Breast epithelium (tissue), 4 donors: ENCODE measurements at regions not wholly inside any gene's neighbourhood (a gene's known extent, or its start where the extent isn't known, plus 50 kb on each side); places are given as distances from the start of the nearest gene placed in this dataset.

Experiments used
- DNase-seq, 2 donors: peaks; one replicate each; pipeline ENCODE4 v3.0.0-alpha.2; 2019; ENCODE audit warnings: low spot score in 2 of 2
- H3K27ac ChIP-seq, 2 donors: fragments of 200-600 bp; sonication (generic) in 1 of 2; one replicate each; pipeline ENCODE4 v1.5.1; 2016 to 2019; ENCODE audit warnings: mild to moderate bottlenecking in 1 of 2
- H3K27me3 ChIP-seq, 2 donors: fragments of 200-600 bp; sonication (generic) in 1 of 2; one replicate each; pipeline versions ENCODE4 v1.5.1 to v1.6.0; 2017 to 2019; ENCODE audit warnings: control low read depth in 1 of 2, mild to moderate bottlenecking in 1 of 2
- H3K36me3 ChIP-seq: fragments of 200-600 bp; one replicate; pipeline ENCODE4 v1.5.1; 2019
- H3K4me1 ChIP-seq, 2 donors: fragments of 200-600 bp; sonication (generic); one replicate each; pipeline ENCODE4 v1.5.1; 2016 to 2019; ENCODE audit warnings: control low read depth in 1 of 2
- H3K4me3 ChIP-seq, 3 donors: fragments of 200-600 bp; sonication (generic); 1 replicate in 2 of 3; 2 replicates in 1 of 3; pipeline ENCODE4 v1.5.1; 2016 to 2019; ENCODE audit warnings: mild to moderate bottlenecking in 3 of 3, moderate library complexity in 2 of 3
- H3K9me3 ChIP-seq, 2 donors: fragments of 200-600 bp; sonication (generic) in 1 of 2; one replicate each; pipeline ENCODE4 v1.5.1; 2016 to 2019; ENCODE audit warnings: control low read depth in 1 of 2
- POLR2A ChIP-seq: fragments of 450-650 bp; IDR thresholded peaks from one replicate; pipeline ENCODE4 v1.6.1; 2016; ENCODE audit warnings: antibody characterized with exemption, mild to moderate bottlenecking, moderate library complexity
- POLR2AphosphoS5 ChIP-seq, 3 donors: sonication (generic); formaldehyde crosslinking; IDR thresholded peaks; one replicate each; pipeline ENCODE4 v1.6.1; 2017; ENCODE audit warnings: antibody characterized with exemption in 3 of 3
- intact Hi-C: fragments of 100-400 bp; cut with DNase I; formaldehyde crosslinking; loops from one replicate; pipeline ENCODE4 v1.15.1; 2023; ENCODE audit warnings: low total_unique reads
- TF ChIP-seq, protein P1 (sequence below), 3 donors: fragments of 450-650 bp; IDR thresholded peaks; one replicate each; pipeline ENCODE4 v1.5.1; 2016 to 2017; ENCODE audit warnings: antibody characterized with exemption in 3 of 3, mild to moderate bottlenecking in 3 of 3, moderate library complexity in 3 of 3

GRCh38 chr1:4085546-4085945 lies 185.5 kb upstream of the C1orf174 start:
- H3K4me3 ChIP-seq = no peak overlapping the region
- peaks cover 0 to 2% of the 10 kb centered on the region in 2 donors for H3K9me3 ChIP-seq
- peaks cover 0 to 4% of the 10 kb centered on the region in 2 donors for H3K4me1 ChIP-seq
- peaks cover 0 to 7% of the 10 kb centered on the region in 2 donors for H3K27me3 ChIP-seq
- no peak for TF ChIP-seq POLR2A
- TF ChIP-seq, protein P1, sequence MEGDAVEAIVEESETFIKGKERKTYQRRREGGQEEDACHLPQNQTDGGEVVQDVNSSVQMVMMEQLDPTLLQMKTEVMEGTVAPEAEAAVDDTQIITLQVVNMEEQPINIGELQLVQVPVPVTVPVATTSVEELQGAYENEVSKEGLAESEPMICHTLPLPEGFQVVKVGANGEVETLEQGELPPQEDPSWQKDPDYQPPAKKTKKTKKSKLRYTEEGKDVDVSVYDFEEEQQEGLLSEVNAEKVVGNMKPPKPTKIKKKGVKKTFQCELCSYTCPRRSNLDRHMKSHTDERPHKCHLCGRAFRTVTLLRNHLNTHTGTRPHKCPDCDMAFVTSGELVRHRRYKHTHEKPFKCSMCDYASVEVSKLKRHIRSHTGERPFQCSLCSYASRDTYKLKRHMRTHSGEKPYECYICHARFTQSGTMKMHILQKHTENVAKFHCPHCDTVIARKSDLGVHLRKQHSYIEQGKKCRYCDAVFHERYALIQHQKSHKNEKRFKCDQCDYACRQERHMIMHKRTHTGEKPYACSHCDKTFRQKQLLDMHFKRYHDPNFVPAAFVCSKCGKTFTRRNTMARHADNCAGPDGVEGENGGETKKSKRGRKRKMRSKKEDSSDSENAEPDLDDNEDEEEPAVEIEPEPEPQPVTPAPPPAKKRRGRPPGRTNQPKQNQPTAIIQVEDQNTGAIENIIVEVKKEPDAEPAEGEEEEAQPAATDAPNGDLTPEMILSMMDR (IDR thresholded peaks at IDR 0.05) = no peak
- TF ChIP-seq POLR2AphosphoS5 (IDR thresholded peaks at IDR 0.05) = no peak
- no peak overlapping the region for H3K27ac ChIP-seq
- DNase-seq = no peak
- intact Hi-C loops = no loop called here
- no peaks in the 10 kb centered on the region for H3K36me3 ChIP-seq

- no peak overlapping the region for H3K27ac ChIP-seq
- TF ChIP-seq POLR2AphosphoS5 (IDR thresholded peaks at IDR 0.05) (no peak), POLR2A (no peak)
- TF ChIP-seq, protein P1 (IDR thresholded peaks at IDR 0.05) = no peak
- DNase-seq = peak in 1 of 2 donors; percentile 35
- H3K9me3 ChIP-seq = peaks cover 5 to 10% of the 10 kb centered on the region in 2 donors
- H3K4me1 ChIP-seq = peaks cover 0 to 4% of the 10 kb centered on the region in 2 donors
- H3K4me3 ChIP-seq = no peak overlapping the region
- H3K27me3 ChIP-seq = peaks cover 0 to 7% of the 10 kb centered on the region in 2 donors
- H3K36me3 ChIP-seq = no peaks in the 10 kb centered on the region
- intact Hi-C loops = no loop called here
Measured at GRCh38 chr1:4086085-4086850, 186.2 kb upstream of the C1orf174 start.

DNA sequence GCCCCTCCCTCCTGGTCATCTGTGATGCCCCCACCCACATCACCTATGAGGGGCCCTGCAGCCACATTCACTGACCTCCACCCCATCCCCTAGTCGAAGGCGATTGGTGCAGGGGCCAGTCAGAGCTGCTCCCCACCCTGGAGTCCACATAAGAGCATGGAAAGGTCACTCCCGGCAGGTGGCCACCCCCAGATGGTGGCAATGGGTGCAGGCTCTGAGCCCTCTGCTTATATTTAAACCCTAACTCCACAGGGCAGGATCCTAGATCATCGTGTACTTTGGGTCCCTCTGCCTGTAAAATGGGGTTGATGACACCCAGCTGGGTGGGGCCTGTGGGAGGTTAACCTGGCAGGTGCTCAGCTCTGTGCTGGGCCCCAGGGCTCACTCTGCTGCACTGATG lies 186.8 kb upstream of the C1orf174 start:
- Histone ChIP-seq H3K9me3 (peaks cover 12 to 16% of the 10 kb centered on the region in 2 donors), H3K27me3 (peaks cover 0 to 7% of the 10 kb centered on the region in 2 donors), H3K4me3 (no peak overlapping the region), H3K36me3 (no peaks in the 10 kb centered on the region), H3K27ac (no peak overlapping the region), H3K4me1 (peaks cover 0 to 4% of the 10 kb centered on the region in 2 donors)
- intact Hi-C loops = no loop called here
- TF ChIP-seq POLR2AphosphoS5 (IDR thresholded peaks at IDR 0.05) (no peak), POLR2A (no peak)
- TF ChIP-seq, protein P1 (IDR thresholded peaks at IDR 0.05) = no peak
- DNase-seq = peak in 1 of 2 donors; percentile 24

DNA sequence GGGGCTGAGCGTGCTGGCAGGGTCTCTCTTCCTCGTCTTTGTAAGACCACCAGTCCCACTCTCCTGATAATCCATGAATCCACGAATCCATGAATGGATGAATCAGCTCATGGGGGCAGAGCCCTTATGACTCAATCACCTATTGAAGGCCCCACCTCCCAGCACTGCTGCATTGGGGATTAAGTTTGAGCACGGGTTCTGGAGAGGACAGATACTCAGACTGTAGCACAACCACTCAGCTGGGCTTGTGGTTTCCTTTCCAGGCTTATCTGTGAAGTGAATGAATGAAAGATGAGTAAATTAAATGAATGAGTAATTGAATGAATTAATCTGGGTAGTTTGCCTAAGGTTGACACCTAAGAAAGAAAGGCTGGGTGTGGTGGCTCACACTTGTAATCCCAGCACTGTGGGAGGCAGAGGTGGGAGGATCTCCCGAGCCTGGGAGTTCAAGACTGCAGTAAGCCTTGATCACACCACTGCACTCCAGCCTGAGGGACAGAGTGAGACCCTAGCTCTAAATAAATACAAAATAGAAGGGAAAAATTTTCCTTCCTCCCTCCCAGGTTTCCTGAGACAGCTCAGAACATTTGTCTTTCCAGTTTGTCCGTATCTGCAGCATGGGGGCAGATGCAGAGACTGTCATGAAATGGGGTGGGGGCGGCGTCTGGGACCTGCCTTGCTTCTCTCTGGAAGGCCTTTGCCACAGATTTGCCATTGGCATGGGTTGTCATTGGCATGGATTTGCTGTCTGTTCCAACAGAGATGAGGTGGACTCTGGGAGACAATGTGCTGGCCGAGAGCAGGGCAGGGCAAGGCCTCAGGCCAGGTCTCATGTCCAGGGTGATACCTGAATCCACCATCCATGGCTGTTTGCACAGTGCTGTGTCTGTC lies 187.7 kb upstream of the C1orf174 start:
- no peak for TF ChIP-seq POLR2AphosphoS5 (IDR thresholded peaks at IDR 0.05)
- TF ChIP-seq, protein P1 (IDR thresholded peaks at IDR 0.05) = no peak
- TF ChIP-seq POLR2A = no peak
- peak in 1 of 2 donors; percentile 19 for DNase-seq
- no peak overlapping the region for H3K27ac ChIP-seq
- intact Hi-C loops = no loop called here
- peaks cover 0 to 4% of the 10 kb centered on the region in 2 donors for H3K27me3 ChIP-seq
- peaks cover 0 to 3% of the 10 kb centered on the region in 2 donors for H3K4me1 ChIP-seq
- H3K9me3 ChIP-seq = peaks cover 16% of the 10 kb centered on the region in 2 donors
- no peaks in the 10 kb centered on the region for H3K36me3 ChIP-seq
- H3K4me3 ChIP-seq = no peak overlapping the region
